NCI-H460 (cell line): ENCODE measurements at regions not wholly inside any gene's neighbourhood (a gene's known extent, or its start where the extent isn't known, plus 50 kb on each side); places are given as distances from the start of the nearest gene placed in this dataset.
"Not testable (repeated sequence)": the region's sequence is repeated elsewhere in the genome, so short reads cannot be mapped to it uniquely, and the experiment has no call there.

Source experiments
- DNase-seq: peaks from one replicate; pipeline ENCODE4 v3.0.0-alpha.2; 2016; ENCODE audit warnings: low read depth; ENCODE audit errors: extremely low read depth

DNA sequence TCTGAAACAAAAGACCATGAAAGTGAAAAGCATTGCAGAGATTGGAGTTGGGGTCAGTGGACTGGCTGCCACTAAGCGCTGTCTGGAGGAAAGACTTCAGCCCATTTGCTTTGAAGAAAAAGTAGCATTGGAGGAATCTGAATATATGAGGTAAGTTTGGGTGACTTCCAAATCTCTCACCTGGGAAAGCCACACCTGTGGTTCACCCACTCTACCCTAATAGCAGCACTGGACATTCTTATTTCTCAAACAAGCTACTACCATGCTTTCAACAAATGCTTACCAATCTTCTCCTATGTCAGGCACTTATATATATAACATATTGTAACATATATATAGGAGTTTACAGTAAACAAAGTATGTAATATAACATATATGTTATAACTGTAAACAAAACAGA, 76.0 kb upstream of the POGK start:
- no peak for DNase-seq

DNA sequence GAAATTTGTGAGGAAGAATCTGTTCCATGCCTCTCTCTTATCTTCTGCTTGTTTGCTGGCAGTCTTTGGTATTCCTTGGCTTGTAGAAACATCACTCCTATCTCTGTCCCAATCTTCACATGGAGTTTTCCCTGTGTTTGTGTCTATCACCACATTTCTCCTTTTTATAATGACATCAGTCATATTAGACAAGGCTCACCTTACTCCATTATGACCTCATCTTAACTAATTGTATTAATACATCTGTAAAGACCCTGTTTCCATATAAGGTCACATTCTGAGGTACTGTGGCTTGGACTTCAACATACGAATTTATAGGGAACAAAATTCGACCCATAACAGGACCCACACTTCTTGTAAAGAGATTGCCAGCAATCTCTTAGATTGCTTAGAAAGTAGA, 72.3 kb upstream of the POGK start:
- DNase-seq = no peak

DNA sequence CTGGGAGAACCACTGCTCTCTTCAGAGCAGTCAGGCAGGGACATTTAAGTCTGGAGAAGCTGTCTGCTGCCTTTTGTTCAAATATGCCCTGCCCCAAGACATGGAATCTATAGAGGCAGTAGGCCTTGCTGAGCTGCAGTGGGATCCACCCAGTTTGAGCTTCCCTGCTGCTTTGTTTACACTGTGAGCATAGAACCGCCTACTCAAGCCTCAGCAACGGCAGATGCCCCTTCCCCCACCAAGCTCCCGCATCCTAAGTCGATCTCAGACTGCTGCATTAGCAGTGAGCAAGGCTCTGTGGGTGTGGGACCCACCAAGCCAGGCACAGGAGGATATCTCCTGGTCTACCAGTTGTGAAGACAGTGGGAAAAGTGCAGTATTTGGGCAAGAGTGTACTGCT, 54.6 kb upstream of the POGK start:
- DNase-seq = not testable (repeated sequence)

DNA sequence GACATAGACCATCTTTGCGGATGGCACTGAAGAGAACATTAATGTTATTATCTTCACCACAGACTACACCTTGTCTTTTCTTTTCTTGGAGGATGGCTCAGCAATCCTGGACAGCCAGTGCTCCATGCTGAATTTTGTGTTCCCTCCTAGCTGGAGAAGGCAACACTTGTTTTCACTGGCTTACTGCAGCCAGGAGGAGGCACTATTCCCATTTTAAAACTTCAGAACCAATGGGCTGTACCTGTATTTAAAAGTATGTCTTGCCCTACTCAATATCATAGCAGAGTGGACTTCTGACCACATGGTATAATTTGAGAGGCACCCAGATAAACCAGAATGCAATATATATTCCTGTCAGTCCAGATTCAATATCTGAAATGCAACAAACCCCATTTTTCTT, 53.3 kb upstream of the POGK start:
- no peak for DNase-seq

DNA sequence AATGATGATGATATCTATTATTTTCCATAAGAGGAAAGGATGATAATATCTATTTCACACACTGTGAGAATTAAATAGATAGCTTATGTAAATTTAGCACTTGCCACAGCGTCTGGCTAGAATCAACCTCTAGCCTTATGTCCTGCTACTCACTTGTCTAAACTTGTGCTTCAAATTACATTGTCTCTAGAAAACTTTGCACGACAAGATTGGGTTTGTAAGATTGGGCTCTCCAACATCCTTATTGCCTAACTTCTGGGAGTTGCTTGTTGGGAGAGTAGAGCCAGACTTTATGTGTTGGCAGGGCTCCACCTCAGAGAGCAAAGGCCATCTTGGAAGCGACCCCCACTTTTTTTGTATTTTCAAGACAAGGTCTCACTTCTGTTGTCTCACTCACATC, 50.0 kb upstream of the POGK start:
- no peak for DNase-seq
